Endodermal cell (in vitro differentiated cells): ENCODE measurements at regions not wholly inside any gene's neighbourhood (a gene's known extent, or its start where the extent isn't known, plus 50 kb on each side); places are given as distances from the start of the nearest gene placed in this dataset.

Source experiments
- DNase-seq: peaks from one replicate; pipeline ENCODE4 v3.0.0-alpha.2; 2017
- H3K27ac ChIP-seq: 2 replicates; pipeline ENCODE4 v1.5.1; 2013; ENCODE audit warnings: mild to moderate bottlenecking, low read depth, low read length, moderate library complexity
- H3K27me3 ChIP-seq: 2 replicates; pipeline ENCODE4 v1.6.1; 2013; ENCODE audit warnings: mild to moderate bottlenecking, low read length, moderate library complexity; ENCODE audit not compliant: insufficient read depth, control insufficient read depth, poor library complexity, severe bottlenecking
- H3K36me3 ChIP-seq: 2 replicates; pipeline ENCODE4 v1.7.0; 2013; ENCODE audit warnings: mild to moderate bottlenecking, low read length, moderate library complexity; ENCODE audit not compliant: control insufficient read depth, insufficient read depth
- H3K4me1 ChIP-seq: one replicate; pipeline ENCODE4 v1.7.0; 2013; ENCODE audit warnings: low read length; ENCODE audit not compliant: control insufficient read depth, insufficient read depth
- H3K4me3 ChIP-seq: 2 replicates; pipeline ENCODE4 v1.5.1; 2013; ENCODE audit warnings: mild to moderate bottlenecking, low read length, moderate library complexity
- H3K9ac ChIP-seq: 2 replicates; pipeline ENCODE4 v1.6.1; 2013; ENCODE audit warnings: mild to moderate bottlenecking, low read length, moderate library complexity; ENCODE audit not compliant: poor library complexity, severe bottlenecking; ENCODE audit errors: extremely low read depth
- H3K9me3 ChIP-seq: 2 replicates; pipeline ENCODE4 v1.6.1; 2013; ENCODE audit warnings: mild to moderate bottlenecking, low read length, moderate library complexity; ENCODE audit not compliant: control insufficient read depth
- H3K27ac Mint-ChIP-seq: 2 replicates; pipeline ENCODE4 v1.8.0; 2020; ENCODE audit warnings: mixed read lengths
- H3K27me3 Mint-ChIP-seq: 2 replicates; pipeline ENCODE4 v1.8.0; 2021; ENCODE audit warnings: mild to moderate bottlenecking, mixed read lengths; ENCODE audit not compliant: insufficient read depth
- H3K36me3 Mint-ChIP-seq: 2 replicates; pipeline ENCODE4 v1.8.0; 2020; ENCODE audit warnings: low read depth, mixed read lengths
- H3K4me1 Mint-ChIP-seq: 2 replicates; pipeline ENCODE4 v1.8.0; 2020; ENCODE audit warnings: mixed read lengths
- H3K4me3 Mint-ChIP-seq: 2 replicates; pipeline ENCODE4 v1.8.0; 2020; ENCODE audit warnings: mild to moderate bottlenecking, moderate library complexity, mixed read lengths
- H3K9me3 Mint-ChIP-seq: 2 replicates; pipeline ENCODE4 v1.8.0; 2020; ENCODE audit warnings: mild to moderate bottlenecking, mixed read lengths
- WGBS, 2 experiments: methylation state at CpG; one replicate each; pipeline versions ENCODE4 v1.1.5 to v1.1.7; 2013; ENCODE audit warnings: missing lambda C conversion rate in 2 of 2, mixed read lengths in 1 of 2; ENCODE audit not compliant: insufficient coverage in 1 of 2, insufficient read length in 1 of 2; 5-methylcytosine and 5-hydroxymethylcytosine counted together
- TF ChIP-seq, protein P1 (sequence below): fragments of 200-600 bp; sonication (generic); conservative IDR thresholded peaks from 2 replicates; pipeline ENCODE4 v1.5.0; 2021; ENCODE audit warnings: antibody characterized with exemption, mild to moderate bottlenecking

DNA sequence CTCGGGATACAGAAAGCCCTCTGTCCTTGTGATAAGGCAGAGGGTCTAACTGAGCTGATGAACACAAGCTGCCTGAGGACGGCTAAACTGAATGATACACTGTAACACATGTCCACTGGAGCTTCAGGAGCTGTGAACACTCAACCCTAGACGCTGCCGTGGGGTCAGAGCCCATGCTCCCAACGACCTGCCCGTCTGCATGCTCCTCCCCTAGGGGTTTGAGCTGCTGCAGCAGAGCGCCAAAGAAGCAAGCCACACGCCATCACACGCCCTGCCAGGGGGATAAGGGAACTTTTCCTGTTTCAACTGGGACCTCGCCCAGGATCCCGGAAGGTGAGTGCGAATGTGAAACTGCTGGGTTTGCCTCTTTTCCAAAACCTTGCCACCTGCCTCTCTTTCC is 361.8 kb downstream of the FAT4 start:
- no peaks in the 10 kb centered on the region for H3K4me1 ChIP-seq
- no peak overlapping the region for H3K27ac ChIP-seq
- no peaks in the 10 kb centered on the region for H3K36me3 ChIP-seq
- H3K9ac ChIP-seq: no peak overlapping the region
- H3K9me3 ChIP-seq: no peaks in the 10 kb centered on the region
- Mint-ChIP-seq H3K4me1 (peaks cover 4% of the 10 kb centered on the region), H3K36me3 (no peaks in the 10 kb centered on the region), H3K4me3 (no peak overlapping the region), H3K27ac (no peak overlapping the region), H3K9me3 (no peaks in the 10 kb centered on the region), H3K27me3 (no peaks in the 10 kb centered on the region)
- 93 to 98% methylated on average over 5 to 12 of the region's 12 CpGs for WGBS, 2 experiments
- TF ChIP-seq, protein P1, sequence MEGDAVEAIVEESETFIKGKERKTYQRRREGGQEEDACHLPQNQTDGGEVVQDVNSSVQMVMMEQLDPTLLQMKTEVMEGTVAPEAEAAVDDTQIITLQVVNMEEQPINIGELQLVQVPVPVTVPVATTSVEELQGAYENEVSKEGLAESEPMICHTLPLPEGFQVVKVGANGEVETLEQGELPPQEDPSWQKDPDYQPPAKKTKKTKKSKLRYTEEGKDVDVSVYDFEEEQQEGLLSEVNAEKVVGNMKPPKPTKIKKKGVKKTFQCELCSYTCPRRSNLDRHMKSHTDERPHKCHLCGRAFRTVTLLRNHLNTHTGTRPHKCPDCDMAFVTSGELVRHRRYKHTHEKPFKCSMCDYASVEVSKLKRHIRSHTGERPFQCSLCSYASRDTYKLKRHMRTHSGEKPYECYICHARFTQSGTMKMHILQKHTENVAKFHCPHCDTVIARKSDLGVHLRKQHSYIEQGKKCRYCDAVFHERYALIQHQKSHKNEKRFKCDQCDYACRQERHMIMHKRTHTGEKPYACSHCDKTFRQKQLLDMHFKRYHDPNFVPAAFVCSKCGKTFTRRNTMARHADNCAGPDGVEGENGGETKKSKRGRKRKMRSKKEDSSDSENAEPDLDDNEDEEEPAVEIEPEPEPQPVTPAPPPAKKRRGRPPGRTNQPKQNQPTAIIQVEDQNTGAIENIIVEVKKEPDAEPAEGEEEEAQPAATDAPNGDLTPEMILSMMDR: no peak
- H3K27me3 ChIP-seq: no peaks in the 10 kb centered on the region
- DNase-seq: no peak
- no peak overlapping the region for H3K4me3 ChIP-seq

GRCh38 chr4:125677665-125678307 is 363.0 kb downstream of the FAT4 start:
- Mint-ChIP-seq H3K27me3 (no peaks in the 10 kb centered on the region), H3K36me3 (no peaks in the 10 kb centered on the region), H3K27ac (no peak overlapping the region), H3K9me3 (no peaks in the 10 kb centered on the region), H3K4me1 (peaks cover 4% of the 10 kb centered on the region), H3K4me3 (no peak overlapping the region)
- H3K4me1 ChIP-seq: no peaks in the 10 kb centered on the region
- WGBS, 2 experiments: 60 to 78% methylated on average over 1 of the region's 2 CpGs
- TF ChIP-seq, protein P1: no peak
- no peak for DNase-seq
- H3K27me3 ChIP-seq: no peaks in the 10 kb centered on the region
- H3K27ac ChIP-seq: no peak overlapping the region
- no peaks in the 10 kb centered on the region for H3K9me3 ChIP-seq
- H3K4me3 ChIP-seq: no peak overlapping the region
- no peaks in the 10 kb centered on the region for H3K36me3 ChIP-seq
- H3K9ac ChIP-seq: no peak overlapping the region

GRCh38 chr4:125679989-125680388 is 365.2 kb downstream of the FAT4 start:
- no peaks in the 10 kb centered on the region for H3K9me3 Mint-ChIP-seq

More at GRCh38 chr4:125679989-125680388, 365.2 kb downstream of the FAT4 start:
- no peak overlapping the region for H3K4me3 Mint-ChIP-seq
- H3K9ac ChIP-seq: no peak overlapping the region
- no peak overlapping the region for H3K4me3 ChIP-seq
- TF ChIP-seq, protein P1: no peak
- no peaks in the 10 kb centered on the region for H3K36me3 ChIP-seq
- no peaks in the 10 kb centered on the region for H3K27me3 ChIP-seq
- H3K27ac ChIP-seq: no peak overlapping the region
- H3K9me3 ChIP-seq: no peaks in the 10 kb centered on the region
- DNase-seq: no peak
- peaks cover 4% of the 10 kb centered on the region for H3K4me1 Mint-ChIP-seq
- no peak overlapping the region for H3K27ac Mint-ChIP-seq
- H3K36me3 Mint-ChIP-seq: no peaks in the 10 kb centered on the region
- H3K27me3 Mint-ChIP-seq: no peaks in the 10 kb centered on the region
- H3K4me1 ChIP-seq: no peaks in the 10 kb centered on the region
